ENCODE measurements at regions not wholly inside any gene's neighbourhood (a gene's known extent, or its start where the extent isn't known, plus 50 kb on each side); places are given as distances from the start of the nearest gene placed in this dataset.

DNA sequence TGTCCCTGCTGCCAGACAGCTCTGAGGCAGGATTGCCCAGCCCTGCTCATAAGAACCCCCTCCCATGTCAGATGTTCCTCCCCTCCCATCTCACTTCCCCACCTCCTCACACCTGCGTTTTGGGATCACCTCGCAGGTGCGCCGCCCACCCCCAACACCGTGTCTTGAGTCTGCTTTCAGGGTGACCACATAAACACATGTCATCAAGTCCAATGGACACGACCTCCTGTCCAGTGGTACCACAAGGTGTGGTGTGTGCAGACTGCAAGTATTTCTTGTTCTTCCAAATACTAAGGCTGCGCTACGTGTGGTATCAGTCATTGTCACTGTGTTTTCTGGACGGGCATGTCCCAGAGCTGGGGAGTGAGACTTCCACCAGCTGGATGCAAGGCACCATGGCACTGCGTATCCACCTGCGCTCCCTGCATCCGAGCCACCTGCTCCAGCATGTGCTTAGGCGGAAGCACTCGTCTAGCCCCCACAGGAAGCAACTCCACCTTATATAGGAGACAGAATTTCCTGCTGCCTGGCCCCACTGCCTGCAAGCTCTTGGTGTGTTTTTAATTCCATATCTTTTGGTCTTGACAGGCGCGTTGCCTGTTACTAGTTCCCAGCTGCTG lies 119.7 kb upstream of the NXT1 start:
- no peak overlapping the region for H3K27ac Mint-ChIP-seq

More for the DNA sequence above, 119.7 kb upstream of the NXT1 start:
- no peak overlapping the region for H3K4me3 Mint-ChIP-seq
- Histone ChIP-seq H3K4me2 (no peak overlapping the region), H3K27me3 (ENCODE audit: insufficient read depth) (no peaks in the 10 kb centered on the region), H3K27ac (ENCODE audit: low read depth) (no peak overlapping the region), H3K4me1 (ENCODE audit: insufficient read depth) (no peaks in the 10 kb centered on the region), H3K36me3 (ENCODE audit: insufficient read depth) (no peaks in the 10 kb centered on the region), H2AFZ (no peak overlapping the region), H4K20me1 (replicated peaks; ENCODE audit: insufficient read depth) (no peaks in the 10 kb centered on the region), H3F3A (replicated peaks; ENCODE audit: low read depth) (no peaks in the 10 kb centered on the region), H3K9me2 (ENCODE audit: insufficient read depth) (no peaks in the 10 kb centered on the region), H3K4me3 (no peak overlapping the region), H3K79me2 (replicated peaks; ENCODE audit: insufficient read depth) (no peaks in the 10 kb centered on the region)
- peaks cover 3% of the 10 kb centered on the region for H3K27me3 Mint-ChIP-seq (ENCODE audit: insufficient read depth, low read depth, poor library complexity)
- no peaks in the 10 kb centered on the region; the same call in 2 of the 3 replicates for H3K9me3 Mint-ChIP-seq
- no peaks in the 10 kb centered on the region for H3K36me3 Mint-ChIP-seq (ENCODE audit: low read depth)
- no peak for DNase-seq (ENCODE audit: low spot score)
- ATAC-seq = no peak
- TF ChIP-seq, protein P1, sequence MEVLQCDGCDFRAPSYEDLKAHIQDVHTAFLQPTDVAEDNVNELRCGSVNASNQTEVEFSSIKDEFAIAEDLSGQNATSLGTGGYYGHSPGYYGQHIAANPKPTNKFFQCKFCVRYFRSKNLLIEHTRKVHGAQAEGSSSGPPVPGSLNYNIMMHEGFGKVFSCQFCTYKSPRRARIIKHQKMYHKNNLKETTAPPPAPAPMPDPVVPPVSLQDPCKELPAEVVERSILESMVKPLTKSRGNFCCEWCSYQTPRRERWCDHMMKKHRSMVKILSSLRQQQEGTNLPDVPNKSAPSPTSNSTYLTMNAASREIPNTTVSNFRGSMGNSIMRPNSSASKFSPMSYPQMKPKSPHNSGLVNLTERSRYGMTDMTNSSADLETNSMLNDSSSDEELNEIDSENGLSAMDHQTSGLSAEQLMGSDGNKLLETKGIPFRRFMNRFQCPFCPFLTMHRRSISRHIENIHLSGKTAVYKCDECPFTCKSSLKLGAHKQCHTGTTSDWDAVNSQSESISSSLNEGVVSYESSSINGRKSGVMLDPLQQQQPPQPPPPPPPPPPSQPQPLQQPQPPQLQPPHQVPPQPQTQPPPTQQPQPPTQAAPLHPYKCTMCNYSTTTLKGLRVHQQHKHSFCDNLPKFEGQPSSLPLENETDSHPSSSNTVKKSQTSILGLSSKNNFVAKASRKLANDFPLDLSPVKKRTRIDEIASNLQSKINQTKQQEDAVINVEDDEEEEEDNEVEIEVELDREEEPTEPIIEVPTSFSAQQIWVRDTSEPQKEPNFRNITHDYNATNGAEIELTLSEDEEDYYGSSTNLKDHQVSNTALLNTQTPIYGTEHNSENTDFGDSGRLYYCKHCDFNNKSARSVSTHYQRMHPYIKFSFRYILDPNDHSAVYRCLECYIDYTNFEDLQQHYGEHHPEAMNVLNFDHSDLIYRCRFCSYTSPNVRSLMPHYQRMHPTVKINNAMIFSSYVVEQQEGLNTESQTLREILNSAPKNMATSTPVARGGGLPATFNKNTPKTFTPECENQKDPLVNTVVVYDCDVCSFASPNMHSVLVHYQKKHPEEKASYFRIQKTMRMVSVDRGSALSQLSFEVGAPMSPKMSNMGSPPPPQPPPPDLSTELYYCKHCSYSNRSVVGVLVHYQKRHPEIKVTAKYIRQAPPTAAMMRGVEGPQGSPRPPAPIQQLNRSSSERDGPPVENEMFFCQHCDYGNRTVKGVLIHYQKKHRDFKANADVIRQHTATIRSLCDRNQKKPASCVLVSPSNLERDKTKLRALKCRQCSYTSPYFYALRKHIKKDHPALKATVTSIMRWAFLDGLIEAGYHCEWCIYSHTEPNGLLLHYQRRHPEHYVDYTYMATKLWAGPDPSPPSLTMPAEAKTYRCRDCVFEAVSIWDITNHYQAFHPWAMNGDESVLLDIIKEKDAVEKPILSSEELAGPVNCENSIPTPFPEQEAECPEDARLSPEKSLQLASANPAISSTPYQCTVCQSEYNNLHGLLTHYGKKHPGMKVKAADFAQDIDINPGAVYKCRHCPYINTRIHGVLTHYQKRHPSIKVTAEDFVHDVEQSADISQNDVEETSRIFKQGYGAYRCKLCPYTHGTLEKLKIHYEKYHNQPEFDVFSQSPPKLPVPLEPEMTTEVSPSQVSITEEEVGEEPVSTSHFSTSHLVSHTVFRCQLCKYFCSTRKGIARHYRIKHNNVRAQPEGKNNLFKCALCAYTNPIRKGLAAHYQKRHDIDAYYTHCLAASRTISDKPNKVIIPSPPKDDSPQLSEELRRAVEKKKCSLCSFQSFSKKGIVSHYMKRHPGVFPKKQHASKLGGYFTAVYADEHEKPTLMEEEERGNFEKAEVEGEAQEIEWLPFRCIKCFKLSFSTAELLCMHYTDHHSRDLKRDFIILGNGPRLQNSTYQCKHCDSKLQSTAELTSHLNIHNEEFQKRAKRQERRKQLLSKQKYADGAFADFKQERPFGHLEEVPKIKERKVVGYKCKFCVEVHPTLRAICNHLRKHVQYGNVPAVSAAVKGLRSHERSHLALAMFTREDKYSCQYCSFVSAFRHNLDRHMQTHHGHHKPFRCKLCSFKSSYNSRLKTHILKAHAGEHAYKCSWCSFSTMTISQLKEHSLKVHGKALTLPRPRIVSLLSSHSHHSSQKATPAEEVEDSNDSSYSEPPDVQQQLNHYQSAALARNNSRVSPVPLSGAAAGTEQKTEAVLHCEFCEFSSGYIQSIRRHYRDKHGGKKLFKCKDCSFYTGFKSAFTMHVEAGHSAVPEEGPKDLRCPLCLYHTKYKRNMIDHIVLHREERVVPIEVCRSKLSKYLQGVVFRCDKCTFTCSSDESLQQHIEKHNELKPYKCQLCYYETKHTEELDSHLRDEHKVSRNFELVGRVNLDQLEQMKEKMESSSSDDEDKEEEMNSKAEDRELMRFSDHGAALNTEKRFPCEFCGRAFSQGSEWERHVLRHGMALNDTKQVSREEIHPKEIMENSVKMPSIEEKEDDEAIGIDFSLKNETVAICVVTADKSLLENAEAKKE (CRISPR knock-in tag; IDR thresholded peaks at IDR 0.05) = no peak
- TF ChIP-seq CREB1 (CRISPR knock-in tag; IDR thresholded peaks at IDR 0.05; ENCODE audit: low read depth) (no peak), STAT1 (IDR thresholded peaks at IDR 0.05; ENCODE audit: unreplicated experiment) (no peak), ZNF114 (CRISPR knock-in tag; IDR thresholded peaks at IDR 0.05) (no peak), POLR2AphosphoS5 (IDR thresholded peaks at IDR 0.05; ENCODE audit: low read depth) (no peak), EZH2 (IDR thresholded peaks at IDR 0.05; ENCODE audit: low read depth, unreplicated experiment) (no peak), JUNB (IDR thresholded peaks at IDR 0.05; ENCODE audit: unreplicated experiment) (no peak), ZNF331 (CRISPR knock-in tag; IDR thresholded peaks at IDR 0.05; ENCODE audit: low read depth) (no peak), NANOG (IDR thresholded peaks at IDR 0.05; ENCODE audit: borderline replicate concordance) (no peak), EZH2phosphoT487 (IDR thresholded peaks at IDR 0.05; ENCODE audit: unreplicated experiment) (no peak)
- TF ChIP-seq, protein P2, sequence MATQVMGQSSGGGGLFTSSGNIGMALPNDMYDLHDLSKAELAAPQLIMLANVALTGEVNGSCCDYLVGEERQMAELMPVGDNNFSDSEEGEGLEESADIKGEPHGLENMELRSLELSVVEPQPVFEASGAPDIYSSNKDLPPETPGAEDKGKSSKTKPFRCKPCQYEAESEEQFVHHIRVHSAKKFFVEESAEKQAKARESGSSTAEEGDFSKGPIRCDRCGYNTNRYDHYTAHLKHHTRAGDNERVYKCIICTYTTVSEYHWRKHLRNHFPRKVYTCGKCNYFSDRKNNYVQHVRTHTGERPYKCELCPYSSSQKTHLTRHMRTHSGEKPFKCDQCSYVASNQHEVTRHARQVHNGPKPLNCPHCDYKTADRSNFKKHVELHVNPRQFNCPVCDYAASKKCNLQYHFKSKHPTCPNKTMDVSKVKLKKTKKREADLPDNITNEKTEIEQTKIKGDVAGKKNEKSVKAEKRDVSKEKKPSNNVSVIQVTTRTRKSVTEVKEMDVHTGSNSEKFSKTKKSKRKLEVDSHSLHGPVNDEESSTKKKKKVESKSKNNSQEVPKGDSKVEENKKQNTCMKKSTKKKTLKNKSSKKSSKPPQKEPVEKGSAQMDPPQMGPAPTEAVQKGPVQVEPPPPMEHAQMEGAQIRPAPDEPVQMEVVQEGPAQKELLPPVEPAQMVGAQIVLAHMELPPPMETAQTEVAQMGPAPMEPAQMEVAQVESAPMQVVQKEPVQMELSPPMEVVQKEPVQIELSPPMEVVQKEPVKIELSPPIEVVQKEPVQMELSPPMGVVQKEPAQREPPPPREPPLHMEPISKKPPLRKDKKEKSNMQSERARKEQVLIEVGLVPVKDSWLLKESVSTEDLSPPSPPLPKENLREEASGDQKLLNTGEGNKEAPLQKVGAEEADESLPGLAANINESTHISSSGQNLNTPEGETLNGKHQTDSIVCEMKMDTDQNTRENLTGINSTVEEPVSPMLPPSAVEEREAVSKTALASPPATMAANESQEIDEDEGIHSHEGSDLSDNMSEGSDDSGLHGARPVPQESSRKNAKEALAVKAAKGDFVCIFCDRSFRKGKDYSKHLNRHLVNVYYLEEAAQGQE (IDR thresholded peaks at IDR 0.05; ENCODE audit: unreplicated experiment) = no peak
- TF ChIP-seq, protein P3, sequence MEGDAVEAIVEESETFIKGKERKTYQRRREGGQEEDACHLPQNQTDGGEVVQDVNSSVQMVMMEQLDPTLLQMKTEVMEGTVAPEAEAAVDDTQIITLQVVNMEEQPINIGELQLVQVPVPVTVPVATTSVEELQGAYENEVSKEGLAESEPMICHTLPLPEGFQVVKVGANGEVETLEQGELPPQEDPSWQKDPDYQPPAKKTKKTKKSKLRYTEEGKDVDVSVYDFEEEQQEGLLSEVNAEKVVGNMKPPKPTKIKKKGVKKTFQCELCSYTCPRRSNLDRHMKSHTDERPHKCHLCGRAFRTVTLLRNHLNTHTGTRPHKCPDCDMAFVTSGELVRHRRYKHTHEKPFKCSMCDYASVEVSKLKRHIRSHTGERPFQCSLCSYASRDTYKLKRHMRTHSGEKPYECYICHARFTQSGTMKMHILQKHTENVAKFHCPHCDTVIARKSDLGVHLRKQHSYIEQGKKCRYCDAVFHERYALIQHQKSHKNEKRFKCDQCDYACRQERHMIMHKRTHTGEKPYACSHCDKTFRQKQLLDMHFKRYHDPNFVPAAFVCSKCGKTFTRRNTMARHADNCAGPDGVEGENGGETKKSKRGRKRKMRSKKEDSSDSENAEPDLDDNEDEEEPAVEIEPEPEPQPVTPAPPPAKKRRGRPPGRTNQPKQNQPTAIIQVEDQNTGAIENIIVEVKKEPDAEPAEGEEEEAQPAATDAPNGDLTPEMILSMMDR (conservative IDR thresholded peaks at IDR 0.05; ENCODE audit: low read depth in 2 of 2) = no peak
- TF ChIP-seq, protein P4, sequence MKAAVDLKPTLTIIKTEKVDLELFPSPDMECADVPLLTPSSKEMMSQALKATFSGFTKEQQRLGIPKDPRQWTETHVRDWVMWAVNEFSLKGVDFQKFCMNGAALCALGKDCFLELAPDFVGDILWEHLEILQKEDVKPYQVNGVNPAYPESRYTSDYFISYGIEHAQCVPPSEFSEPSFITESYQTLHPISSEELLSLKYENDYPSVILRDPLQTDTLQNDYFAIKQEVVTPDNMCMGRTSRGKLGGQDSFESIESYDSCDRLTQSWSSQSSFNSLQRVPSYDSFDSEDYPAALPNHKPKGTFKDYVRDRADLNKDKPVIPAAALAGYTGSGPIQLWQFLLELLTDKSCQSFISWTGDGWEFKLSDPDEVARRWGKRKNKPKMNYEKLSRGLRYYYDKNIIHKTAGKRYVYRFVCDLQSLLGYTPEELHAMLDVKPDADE (IDR thresholded peaks at IDR 0.05) = no peak
- H3K4me1 Mint-ChIP-seq = no peaks in the 10 kb centered on the region; the same call in 2 of the 3 replicates
